ENCODE measurements at regions not wholly inside any gene's neighbourhood (a gene's known extent, or its start where the extent isn't known, plus 50 kb on each side); places are given as distances from the start of the nearest gene placed in this dataset.

DNA sequence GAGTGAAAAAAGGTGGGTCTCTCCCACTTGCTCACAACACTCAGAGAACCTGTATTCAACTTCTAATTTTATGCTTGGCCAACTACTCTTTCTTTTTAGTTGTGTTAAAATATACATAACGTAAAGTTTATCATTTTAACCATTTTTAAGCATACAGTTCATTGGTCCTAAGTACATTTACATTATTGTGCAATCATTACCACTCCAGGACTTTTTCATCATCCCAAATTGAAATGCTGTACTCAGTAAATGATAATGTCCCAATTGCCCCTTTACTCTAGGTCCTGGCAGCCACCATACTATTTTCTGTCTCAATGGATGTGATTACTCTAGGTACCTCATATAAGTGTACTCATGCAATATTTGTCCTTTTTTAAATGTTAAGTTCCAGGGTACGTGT, 212.3 kb upstream of the PLXNA2 start:
- TF ChIP-seq, protein P1, sequence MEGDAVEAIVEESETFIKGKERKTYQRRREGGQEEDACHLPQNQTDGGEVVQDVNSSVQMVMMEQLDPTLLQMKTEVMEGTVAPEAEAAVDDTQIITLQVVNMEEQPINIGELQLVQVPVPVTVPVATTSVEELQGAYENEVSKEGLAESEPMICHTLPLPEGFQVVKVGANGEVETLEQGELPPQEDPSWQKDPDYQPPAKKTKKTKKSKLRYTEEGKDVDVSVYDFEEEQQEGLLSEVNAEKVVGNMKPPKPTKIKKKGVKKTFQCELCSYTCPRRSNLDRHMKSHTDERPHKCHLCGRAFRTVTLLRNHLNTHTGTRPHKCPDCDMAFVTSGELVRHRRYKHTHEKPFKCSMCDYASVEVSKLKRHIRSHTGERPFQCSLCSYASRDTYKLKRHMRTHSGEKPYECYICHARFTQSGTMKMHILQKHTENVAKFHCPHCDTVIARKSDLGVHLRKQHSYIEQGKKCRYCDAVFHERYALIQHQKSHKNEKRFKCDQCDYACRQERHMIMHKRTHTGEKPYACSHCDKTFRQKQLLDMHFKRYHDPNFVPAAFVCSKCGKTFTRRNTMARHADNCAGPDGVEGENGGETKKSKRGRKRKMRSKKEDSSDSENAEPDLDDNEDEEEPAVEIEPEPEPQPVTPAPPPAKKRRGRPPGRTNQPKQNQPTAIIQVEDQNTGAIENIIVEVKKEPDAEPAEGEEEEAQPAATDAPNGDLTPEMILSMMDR (IDR thresholded peaks at IDR 0.05; ENCODE audit: insufficient read depth, low read length, poor library complexity, severe bottlenecking) = no peak
- TF ChIP-seq EZH2phosphoT487 (conservative IDR thresholded peaks at IDR 0.05; ENCODE audit: low read length) = no peak

Measured in SU-DHL-6 (cell line).